Peyer's patch (tissue), 4 donors: ENCODE measurements at regions not wholly inside any gene's neighbourhood (a gene's known extent, or its start where the extent isn't known, plus 50 kb on each side); places are given as distances from the start of the nearest gene placed in this dataset.

Experiments used
- DNase-seq, 3 donors: peaks; one replicate each; pipeline ENCODE4 v3.0.0-alpha.2; 2017 to 2019
- H3K27ac ChIP-seq, 4 donors: fragments of 200-600 bp; sonication (generic); one replicate each; pipeline ENCODE4 v1.5.1; 2016 to 2019
- H3K27me3 ChIP-seq, 2 donors: fragments of 200-600 bp; sonication (generic); one replicate each; pipeline ENCODE4 v1.5.1; 2019
- H3K36me3 ChIP-seq, 3 donors: fragments of 200-600 bp; sonication (generic); one replicate each; pipeline ENCODE4 v1.5.1; 2016 to 2019
- H3K4me1 ChIP-seq, 4 donors: fragments of 200-600 bp; sonication (generic); one replicate each; pipeline ENCODE4 v1.5.1; 2016 to 2019
- H3K4me3 ChIP-seq, 4 donors: fragments of 200-600 bp; sonication (generic); 1 replicate in 3 of 4; 2 replicates in 1 of 4; pipeline ENCODE4 v1.5.1; 2016 to 2019; ENCODE audit warnings: mild to moderate bottlenecking in 1 of 4
- H3K9me3 ChIP-seq, 4 donors: fragments of 200-600 bp; sonication (generic); one replicate each; pipeline ENCODE4 v1.5.1; 2016 to 2019; ENCODE audit warnings: mild to moderate bottlenecking in 1 of 4
- POLR2A ChIP-seq, 2 donors: fragments of 450-650 bp; IDR thresholded peaks; one replicate each; pipeline ENCODE4 v1.5.1; 2017; ENCODE audit warnings: antibody characterized with exemption in 2 of 2, mild to moderate bottlenecking in 2 of 2, moderate library complexity in 2 of 2
- TF ChIP-seq, protein P1 (sequence below), 6 experiments: fragments of 450-650 bp in 4 of 6; fragments of 200-600 bp in 2 of 6; sonication (generic) in 1 of 6; IDR thresholded peaks; one replicate each; pipeline ENCODE4 v1.5.1; 2017 to 2019; ENCODE audit warnings: antibody characterized with exemption in 6 of 6, mild to moderate bottlenecking in 3 of 6, moderate library complexity in 1 of 6

DNA sequence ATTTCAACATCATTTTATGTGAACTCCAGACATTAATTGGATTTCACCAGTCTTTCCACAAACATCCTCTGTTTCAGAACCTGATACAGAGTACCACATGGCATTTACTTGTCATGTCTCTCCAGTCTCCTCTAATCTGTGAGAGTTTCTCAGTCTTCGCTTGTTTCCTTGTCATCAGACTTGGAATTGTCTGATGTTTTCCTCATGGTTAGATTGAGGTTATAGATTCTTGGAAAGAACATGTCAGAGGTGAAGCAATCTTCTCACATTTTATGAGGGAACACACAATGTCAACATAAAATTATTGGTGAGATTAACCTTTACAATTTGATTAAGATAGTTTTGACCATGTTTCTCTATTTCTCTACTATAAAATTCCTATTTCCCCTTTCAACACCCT, 74.9 kb upstream of the TMPRSS15 start:
- H3K4me1 ChIP-seq, result peaks cover 0 to 15% (median 0%) of the 10 kb centered on the region in 4 donors
- no peak overlapping the region for H3K4me3 ChIP-seq
- H3K27ac ChIP-seq, result no peak overlapping the region
- H3K9me3 ChIP-seq, result no peaks in the 10 kb centered on the region
- no peaks in the 10 kb centered on the region for H3K36me3 ChIP-seq
- peak in 1 of 2 donors; percentile 4 for TF ChIP-seq POLR2A (IDR thresholded peaks at IDR 0.05)
- TF ChIP-seq, protein P1, sequence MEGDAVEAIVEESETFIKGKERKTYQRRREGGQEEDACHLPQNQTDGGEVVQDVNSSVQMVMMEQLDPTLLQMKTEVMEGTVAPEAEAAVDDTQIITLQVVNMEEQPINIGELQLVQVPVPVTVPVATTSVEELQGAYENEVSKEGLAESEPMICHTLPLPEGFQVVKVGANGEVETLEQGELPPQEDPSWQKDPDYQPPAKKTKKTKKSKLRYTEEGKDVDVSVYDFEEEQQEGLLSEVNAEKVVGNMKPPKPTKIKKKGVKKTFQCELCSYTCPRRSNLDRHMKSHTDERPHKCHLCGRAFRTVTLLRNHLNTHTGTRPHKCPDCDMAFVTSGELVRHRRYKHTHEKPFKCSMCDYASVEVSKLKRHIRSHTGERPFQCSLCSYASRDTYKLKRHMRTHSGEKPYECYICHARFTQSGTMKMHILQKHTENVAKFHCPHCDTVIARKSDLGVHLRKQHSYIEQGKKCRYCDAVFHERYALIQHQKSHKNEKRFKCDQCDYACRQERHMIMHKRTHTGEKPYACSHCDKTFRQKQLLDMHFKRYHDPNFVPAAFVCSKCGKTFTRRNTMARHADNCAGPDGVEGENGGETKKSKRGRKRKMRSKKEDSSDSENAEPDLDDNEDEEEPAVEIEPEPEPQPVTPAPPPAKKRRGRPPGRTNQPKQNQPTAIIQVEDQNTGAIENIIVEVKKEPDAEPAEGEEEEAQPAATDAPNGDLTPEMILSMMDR (IDR thresholded peaks at IDR 0.05), result no peak
- DNase-seq, result no peak
- no peaks in the 10 kb centered on the region for H3K27me3 ChIP-seq

DNA sequence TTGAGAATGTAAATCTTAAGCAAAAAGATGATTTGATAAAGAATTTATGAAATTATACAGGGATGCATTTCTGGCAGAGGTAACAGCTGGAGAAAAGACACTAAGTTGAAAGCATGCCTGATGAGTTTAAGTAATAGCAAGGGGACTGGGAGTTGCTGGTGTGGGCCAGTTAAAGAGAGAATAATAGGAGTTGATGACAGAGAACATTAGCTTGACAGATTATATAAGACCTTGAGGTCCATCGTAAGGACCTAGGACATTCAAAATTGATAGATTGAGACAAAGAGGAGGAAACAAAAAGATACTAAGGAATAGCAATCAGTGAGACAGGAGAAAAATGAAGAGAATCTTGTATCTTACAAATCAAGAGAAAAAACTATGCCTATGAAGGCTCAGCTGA, 84.7 kb upstream of the TMPRSS15 start:
- TF ChIP-seq POLR2A (IDR thresholded peaks at IDR 0.05), result no peak
- TF ChIP-seq, protein P1 (IDR thresholded peaks at IDR 0.05), result no peak
- DNase-seq, result no peak
- Histone ChIP-seq H3K27me3 (no peaks in the 10 kb centered on the region), H3K9me3 (no peaks in the 10 kb centered on the region), H3K4me1 (peaks cover 0 to under 1% (median 0%) of the 10 kb centered on the region in 4 donors), H3K27ac (no peak overlapping the region), H3K4me3 (no peak overlapping the region), H3K36me3 (no peaks in the 10 kb centered on the region)

GRCh38 chr21:18493422-18493821, 89.8 kb upstream of the TMPRSS15 start:
- DNase-seq, result no peak
- no peaks in the 10 kb centered on the region for H3K9me3 ChIP-seq

GRCh38 chr21:18495523-18495922, 91.9 kb upstream of the TMPRSS15 start:
- H3K9me3 ChIP-seq, result no peaks in the 10 kb centered on the region
- H3K4me3 ChIP-seq, result no peak overlapping the region
- no peak overlapping the region for H3K27ac ChIP-seq
- TF ChIP-seq, protein P1 (IDR thresholded peaks at IDR 0.05), result no peak
- TF ChIP-seq POLR2A (IDR thresholded peaks at IDR 0.05), result no peak
- no peaks in the 10 kb centered on the region for H3K27me3 ChIP-seq
- no peak for DNase-seq
- no peaks in the 10 kb centered on the region for H3K4me1 ChIP-seq
- no peaks in the 10 kb centered on the region for H3K36me3 ChIP-seq

More at GRCh38 chr21:18493422-18493821, 89.8 kb upstream of the TMPRSS15 start:
- Histone ChIP-seq H3K27ac (no peak overlapping the region), H3K27me3 (no peaks in the 10 kb centered on the region), H3K4me3 (no peak overlapping the region), H3K36me3 (no peaks in the 10 kb centered on the region), H3K4me1 (no peaks in the 10 kb centered on the region)
- no peak for TF ChIP-seq POLR2A (IDR thresholded peaks at IDR 0.05)
- TF ChIP-seq, protein P1 (IDR thresholded peaks at IDR 0.05), result no peak

DNA sequence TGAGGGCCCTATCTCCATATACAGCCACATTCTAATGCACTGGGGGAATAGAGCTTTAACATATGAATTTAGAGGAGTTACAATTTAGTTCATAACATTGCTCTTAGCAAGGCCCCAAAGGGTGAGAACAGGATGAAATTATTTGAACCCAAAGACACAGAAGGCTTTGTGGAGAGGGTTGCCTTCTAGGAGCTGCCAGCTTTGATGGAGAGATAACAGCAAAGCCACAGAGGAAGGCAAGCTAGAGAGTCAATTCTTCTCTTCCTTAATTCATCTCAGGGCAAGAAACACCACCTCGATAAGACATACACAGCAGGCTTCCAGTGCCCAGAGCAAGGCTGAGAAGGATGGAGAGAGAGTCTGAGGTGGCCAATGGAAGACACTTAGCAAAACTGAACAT, 94.8 kb upstream of the TMPRSS15 start:
- Histone ChIP-seq H3K9me3 (no peaks in the 10 kb centered on the region), H3K4me1 (no peaks in the 10 kb centered on the region), H3K4me3 (no peak overlapping the region), H3K27me3 (no peaks in the 10 kb centered on the region), H3K27ac (no peak overlapping the region), H3K36me3 (no peaks in the 10 kb centered on the region)
- TF ChIP-seq, protein P1 (IDR thresholded peaks at IDR 0.05), result no peak
- TF ChIP-seq POLR2A (IDR thresholded peaks at IDR 0.05), result no peak
- DNase-seq, result no peak
